Nephron progenitor cell (in vitro differentiated cells): ENCODE measurements at regions not wholly inside any gene's neighbourhood (a gene's known extent, or its start where the extent isn't known, plus 50 kb on each side); places are given as distances from the start of the nearest gene placed in this dataset.

ENCODE experiments used
- DNase-seq: peaks from one replicate; pipeline ENCODE4 v3.0.0; 2021
- H3K27ac Mint-ChIP-seq: 2 replicates; pipeline ENCODE4 v1.8.0; 2021; ENCODE audit warnings: mild to moderate bottlenecking, moderate library complexity, mixed read lengths
- H3K27me3 Mint-ChIP-seq: 2 replicates; pipeline ENCODE4 v1.8.0; 2021; ENCODE audit warnings: mild to moderate bottlenecking, low read depth, mixed read lengths; ENCODE audit not compliant: poor library complexity
- H3K36me3 Mint-ChIP-seq: 2 replicates; pipeline ENCODE4 v1.8.0; 2021; ENCODE audit warnings: low read depth, mixed read lengths
- H3K4me1 Mint-ChIP-seq: 2 replicates; pipeline ENCODE4 v1.8.0; 2021; ENCODE audit warnings: mixed read lengths
- H3K4me3 Mint-ChIP-seq: 2 replicates; pipeline ENCODE4 v1.8.0; 2021; ENCODE audit warnings: mild to moderate bottlenecking, moderate library complexity, mixed read lengths
- H3K9me3 Mint-ChIP-seq: 2 replicates; pipeline ENCODE4 v1.8.0; 2021; ENCODE audit warnings: mild to moderate bottlenecking, moderate library complexity, mixed read lengths
- TF ChIP-seq, protein P1 (sequence below): fragments of 200-600 bp; sonication (generic); IDR thresholded peaks from 2 replicates; pipeline ENCODE4 v1.5.0; 2021; ENCODE audit warnings: antibody characterized with exemption

DNA sequence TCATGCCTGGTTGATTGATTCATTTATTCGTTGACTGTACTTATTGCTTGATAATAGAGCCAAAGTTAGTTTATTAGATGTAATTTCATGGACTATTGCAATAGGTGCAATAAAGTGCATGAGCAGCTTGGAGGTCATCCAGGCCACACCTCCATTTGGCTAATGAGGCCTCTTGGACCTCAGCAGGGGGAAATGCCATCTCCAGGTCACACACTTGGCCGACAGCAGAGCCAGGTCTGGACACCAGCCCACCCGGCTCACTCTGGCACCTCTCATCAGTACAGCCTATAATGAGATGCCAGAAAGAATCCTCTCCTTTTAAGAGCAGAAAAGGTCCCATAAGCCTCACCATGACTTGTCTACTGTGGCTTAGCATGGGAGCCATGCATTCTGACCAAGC, 71.2 kb upstream of the AFF3 start:
- no peaks in the 10 kb centered on the region for H3K36me3 Mint-ChIP-seq
- H3K4me1 Mint-ChIP-seq, result no peaks in the 10 kb centered on the region
- DNase-seq, result no peak
- TF ChIP-seq, protein P1, sequence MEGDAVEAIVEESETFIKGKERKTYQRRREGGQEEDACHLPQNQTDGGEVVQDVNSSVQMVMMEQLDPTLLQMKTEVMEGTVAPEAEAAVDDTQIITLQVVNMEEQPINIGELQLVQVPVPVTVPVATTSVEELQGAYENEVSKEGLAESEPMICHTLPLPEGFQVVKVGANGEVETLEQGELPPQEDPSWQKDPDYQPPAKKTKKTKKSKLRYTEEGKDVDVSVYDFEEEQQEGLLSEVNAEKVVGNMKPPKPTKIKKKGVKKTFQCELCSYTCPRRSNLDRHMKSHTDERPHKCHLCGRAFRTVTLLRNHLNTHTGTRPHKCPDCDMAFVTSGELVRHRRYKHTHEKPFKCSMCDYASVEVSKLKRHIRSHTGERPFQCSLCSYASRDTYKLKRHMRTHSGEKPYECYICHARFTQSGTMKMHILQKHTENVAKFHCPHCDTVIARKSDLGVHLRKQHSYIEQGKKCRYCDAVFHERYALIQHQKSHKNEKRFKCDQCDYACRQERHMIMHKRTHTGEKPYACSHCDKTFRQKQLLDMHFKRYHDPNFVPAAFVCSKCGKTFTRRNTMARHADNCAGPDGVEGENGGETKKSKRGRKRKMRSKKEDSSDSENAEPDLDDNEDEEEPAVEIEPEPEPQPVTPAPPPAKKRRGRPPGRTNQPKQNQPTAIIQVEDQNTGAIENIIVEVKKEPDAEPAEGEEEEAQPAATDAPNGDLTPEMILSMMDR, result no peak
- H3K4me3 Mint-ChIP-seq, result no peak overlapping the region
- H3K27ac Mint-ChIP-seq, result no peak overlapping the region
- peaks cover 33% of the 10 kb centered on the region for H3K27me3 Mint-ChIP-seq
- no peaks in the 10 kb centered on the region for H3K9me3 Mint-ChIP-seq

DNA sequence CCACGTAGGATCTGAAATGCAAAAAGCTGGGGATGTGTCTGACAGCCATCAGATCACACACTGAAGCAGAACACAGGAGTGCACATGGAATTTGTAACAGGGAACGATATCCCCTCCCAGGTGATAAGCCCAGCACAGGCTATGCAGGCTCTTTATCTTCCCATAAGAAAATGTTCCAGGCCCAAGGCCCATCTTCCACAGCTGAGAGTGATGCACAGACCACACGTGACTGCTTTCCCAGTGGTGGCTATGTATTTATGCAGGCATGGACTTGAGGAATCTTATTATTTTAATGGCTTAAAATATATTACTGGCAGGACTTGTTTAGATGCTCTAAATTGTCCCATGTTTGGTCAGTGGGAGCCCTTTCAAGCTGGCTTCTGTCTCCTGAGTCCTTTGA, 70.5 kb upstream of the AFF3 start:
- DNase-seq, result no peak
- TF ChIP-seq, protein P1, result no peak
- no peaks in the 10 kb centered on the region for H3K9me3 Mint-ChIP-seq
- no peak overlapping the region for H3K27ac Mint-ChIP-seq
- no peaks in the 10 kb centered on the region for H3K36me3 Mint-ChIP-seq
- no peak overlapping the region for H3K4me3 Mint-ChIP-seq
- peaks cover 7% of the 10 kb centered on the region for H3K4me1 Mint-ChIP-seq
- H3K27me3 Mint-ChIP-seq, result peaks cover 31% of the 10 kb centered on the region

DNA sequence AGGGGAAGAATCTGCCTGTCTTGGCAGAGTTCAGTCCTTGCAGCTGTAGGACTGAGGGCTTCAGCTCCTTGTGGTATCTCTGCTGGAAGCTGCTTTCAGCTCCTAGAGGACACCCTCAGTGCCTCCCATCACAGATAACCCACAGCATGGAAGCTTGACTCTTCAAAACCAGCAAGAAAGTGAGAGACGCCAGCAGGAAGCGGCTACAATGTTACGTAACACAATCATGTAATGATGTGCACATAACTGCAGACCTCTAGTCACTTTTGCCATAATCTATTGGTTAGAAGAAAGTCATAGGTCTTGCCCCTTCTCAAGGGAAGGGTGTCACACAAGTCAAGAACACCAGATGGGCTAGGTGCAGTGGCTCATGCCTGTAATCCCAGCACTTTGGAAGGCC, 69.1 kb upstream of the AFF3 start:
- Mint-ChIP-seq H3K4me3 (no peak overlapping the region), H3K36me3 (no peaks in the 10 kb centered on the region), H3K4me1 (peaks cover 20% of the 10 kb centered on the region), H3K27ac (no peak overlapping the region), H3K27me3 (peaks cover 31% of the 10 kb centered on the region), H3K9me3 (no peaks in the 10 kb centered on the region)
- TF ChIP-seq, protein P1, result no peak
- DNase-seq, result no peak

DNA sequence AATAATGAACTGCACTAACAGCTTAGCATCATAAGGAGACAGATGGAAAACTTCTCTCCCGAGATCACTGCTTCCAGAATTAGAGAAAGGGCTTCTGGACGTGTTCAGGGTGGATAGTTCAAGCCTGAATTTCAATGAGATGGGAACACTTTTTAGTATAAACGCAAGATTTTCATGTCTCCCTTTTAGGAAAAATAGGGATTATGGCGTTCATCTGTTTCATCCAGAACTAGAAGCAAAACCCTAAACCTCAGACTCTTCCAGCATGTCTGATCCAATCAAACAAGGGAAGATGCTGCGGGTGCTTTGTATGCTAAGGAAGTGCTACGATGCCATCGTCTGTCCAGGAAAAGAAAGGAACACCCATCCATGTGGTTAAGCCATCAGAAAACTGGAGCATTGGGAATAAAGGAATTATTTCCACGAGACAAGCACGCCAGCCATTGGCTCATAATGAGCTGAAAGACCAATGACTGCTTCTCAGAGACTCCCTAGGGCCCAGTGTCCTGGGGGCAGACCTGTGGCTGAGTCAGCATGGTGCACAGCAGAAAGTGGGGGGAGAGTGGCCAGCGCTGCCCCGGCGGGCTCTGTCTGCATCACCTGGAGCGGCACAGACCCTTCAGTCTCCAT, 65.9 kb upstream of the AFF3 start:
- Mint-ChIP-seq H3K4me3 (no peak overlapping the region), H3K36me3 (no peaks in the 10 kb centered on the region), H3K4me1 (peaks cover 48% of the 10 kb centered on the region), H3K9me3 (no peaks in the 10 kb centered on the region), H3K27ac (no peak overlapping the region), H3K27me3 (peaks cover 34% of the 10 kb centered on the region)
- DNase-seq, result no peak
- TF ChIP-seq, protein P1, result no peak

DNA sequence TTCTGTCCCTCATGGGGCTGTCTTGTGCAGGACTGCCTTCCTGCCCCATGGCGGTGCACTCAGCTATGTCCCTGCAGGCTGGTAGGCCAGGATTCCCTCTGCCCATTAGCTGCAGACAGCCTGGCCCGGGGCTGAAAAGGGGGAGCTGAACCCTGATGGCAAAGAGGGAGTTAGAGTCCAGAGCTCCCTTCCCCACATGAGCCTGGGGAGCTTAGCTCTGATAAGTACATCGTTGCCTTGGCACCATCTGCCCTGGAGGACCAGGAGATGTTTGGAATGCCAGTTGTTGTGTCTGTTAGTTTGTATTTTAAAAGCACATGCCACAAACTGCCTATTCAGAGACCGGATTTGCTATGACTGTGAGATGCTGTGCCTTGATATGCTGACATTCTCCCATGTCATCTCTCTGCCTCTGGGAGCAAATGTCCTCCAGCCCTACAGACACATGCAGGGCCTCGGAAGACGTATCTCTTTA, 65.1 kb upstream of the AFF3 start:
- TF ChIP-seq, protein P1, result no peak
- Mint-ChIP-seq H3K4me3 (no peak overlapping the region), H3K36me3 (no peaks in the 10 kb centered on the region), H3K27me3 (peaks cover 29% of the 10 kb centered on the region), H3K4me1 (peaks cover 48% of the 10 kb centered on the region), H3K9me3 (no peaks in the 10 kb centered on the region), H3K27ac (no peak overlapping the region)
- no peak for DNase-seq

DNA sequence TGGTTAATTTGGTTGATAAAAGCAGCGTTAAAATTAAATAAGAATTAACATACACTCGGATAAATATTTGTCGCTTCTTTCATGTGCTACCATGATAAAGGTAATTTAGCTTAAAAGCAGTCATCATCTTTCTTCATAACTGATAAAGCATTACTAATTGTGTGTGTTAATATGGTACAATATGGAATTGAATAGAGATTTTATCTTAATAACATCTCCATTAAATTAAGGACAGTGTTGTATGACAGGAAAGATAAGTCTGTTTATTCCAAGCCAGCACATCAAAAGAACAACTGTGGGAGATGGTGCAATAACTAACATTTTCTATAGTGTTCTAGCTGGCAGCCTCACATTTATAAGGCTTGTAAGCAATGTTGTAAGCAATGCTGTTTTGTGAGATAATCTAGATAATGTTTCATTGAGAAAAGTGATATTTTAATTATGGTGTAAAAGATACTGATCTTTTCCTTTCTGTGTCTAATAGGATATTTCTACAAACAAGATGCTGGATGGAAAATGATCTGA, 64.4 kb upstream of the AFF3 start:
- Mint-ChIP-seq H3K27ac (no peak overlapping the region), H3K36me3 (no peaks in the 10 kb centered on the region)

More for the DNA sequence above, 64.4 kb upstream of the AFF3 start:
- no peak overlapping the region for H3K4me3 Mint-ChIP-seq
- peaks cover 28% of the 10 kb centered on the region for H3K27me3 Mint-ChIP-seq
- TF ChIP-seq, protein P1, result no peak
- H3K4me1 Mint-ChIP-seq, result peaks cover 48% of the 10 kb centered on the region
- DNase-seq, result no peak
- peaks cover 4% of the 10 kb centered on the region for H3K9me3 Mint-ChIP-seq
